ENCODE measurements at regions not wholly inside any gene's neighbourhood (a gene's known extent, or its start where the extent isn't known, plus 50 kb on each side); places are given as distances from the start of the nearest gene placed in this dataset.

DNA sequence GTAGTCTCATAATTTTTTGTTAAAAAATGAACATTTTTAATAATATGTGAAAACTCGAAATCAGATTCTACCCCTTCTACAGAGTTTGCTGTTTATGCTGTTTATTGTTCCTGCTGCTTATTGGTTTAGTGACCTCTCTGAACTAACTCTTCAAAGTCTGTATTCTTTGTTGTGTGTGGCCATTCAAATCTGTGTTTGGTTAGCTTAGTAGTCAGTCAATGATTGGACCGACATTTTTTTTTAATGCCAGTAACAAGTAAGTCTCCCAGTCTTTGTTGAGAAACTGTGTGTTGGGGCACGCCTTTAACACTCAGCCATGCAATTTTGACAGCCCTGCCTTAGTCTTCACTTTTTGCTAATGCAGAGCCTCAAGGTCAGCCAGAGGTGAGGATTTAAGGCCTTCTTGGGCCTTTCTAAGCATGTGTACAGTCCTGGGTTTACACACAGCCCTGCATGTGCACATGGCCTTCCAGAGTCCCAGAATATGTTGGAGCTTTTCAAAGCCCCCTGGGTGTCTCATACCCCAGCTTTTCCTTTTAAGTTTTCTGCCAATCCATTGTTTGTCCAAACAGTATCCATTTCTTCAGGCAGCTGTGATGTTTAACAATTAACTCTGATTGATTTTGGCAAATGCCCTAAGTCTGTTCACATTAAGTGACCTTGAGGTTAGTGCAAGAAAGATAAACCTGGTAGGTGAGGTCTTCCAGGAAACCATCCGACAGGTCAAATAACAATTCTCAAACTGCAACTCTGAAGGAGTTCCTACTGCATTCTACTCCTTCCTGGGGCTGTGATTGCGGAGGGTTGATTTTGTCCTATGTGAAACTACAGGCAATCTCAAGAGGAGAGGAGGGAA lies 389.3 kb downstream of the PMP22 start:
- TF ChIP-seq, protein P1, sequence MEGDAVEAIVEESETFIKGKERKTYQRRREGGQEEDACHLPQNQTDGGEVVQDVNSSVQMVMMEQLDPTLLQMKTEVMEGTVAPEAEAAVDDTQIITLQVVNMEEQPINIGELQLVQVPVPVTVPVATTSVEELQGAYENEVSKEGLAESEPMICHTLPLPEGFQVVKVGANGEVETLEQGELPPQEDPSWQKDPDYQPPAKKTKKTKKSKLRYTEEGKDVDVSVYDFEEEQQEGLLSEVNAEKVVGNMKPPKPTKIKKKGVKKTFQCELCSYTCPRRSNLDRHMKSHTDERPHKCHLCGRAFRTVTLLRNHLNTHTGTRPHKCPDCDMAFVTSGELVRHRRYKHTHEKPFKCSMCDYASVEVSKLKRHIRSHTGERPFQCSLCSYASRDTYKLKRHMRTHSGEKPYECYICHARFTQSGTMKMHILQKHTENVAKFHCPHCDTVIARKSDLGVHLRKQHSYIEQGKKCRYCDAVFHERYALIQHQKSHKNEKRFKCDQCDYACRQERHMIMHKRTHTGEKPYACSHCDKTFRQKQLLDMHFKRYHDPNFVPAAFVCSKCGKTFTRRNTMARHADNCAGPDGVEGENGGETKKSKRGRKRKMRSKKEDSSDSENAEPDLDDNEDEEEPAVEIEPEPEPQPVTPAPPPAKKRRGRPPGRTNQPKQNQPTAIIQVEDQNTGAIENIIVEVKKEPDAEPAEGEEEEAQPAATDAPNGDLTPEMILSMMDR (IDR thresholded peaks at IDR 0.05; ENCODE audit: poor library complexity): no peak
- no peak for TF ChIP-seq EZH2 (IDR thresholded peaks at IDR 0.05; ENCODE audit: borderline replicate concordance)
- TF ChIP-seq EZH2phosphoT487 (IDR thresholded peaks at IDR 0.05; ENCODE audit: low read depth, severe bottlenecking, unreplicated experiment): no peak
- no peak overlapping the region for H3K4me2 ChIP-seq
- no peak overlapping the region for H2AFZ ChIP-seq
- H3K79me2 ChIP-seq: no peaks in the 10 kb centered on the region
- DNase-seq (ENCODE audit: low spot score): no peak
- no peaks in the 10 kb centered on the region for H3K4me1 ChIP-seq (ENCODE audit: insufficient read depth)
- no peaks in the 10 kb centered on the region for H3K27me3 ChIP-seq
- H3K9me3 ChIP-seq (ENCODE audit: low read depth): no peaks in the 10 kb centered on the region
- no peaks in the 10 kb centered on the region for H3K36me3 ChIP-seq (replicated peaks; ENCODE audit: insufficient read depth, low read depth)
- 80% methylated on average over 5 of the region's 5 CpGs for WGBS (ENCODE audit: low lambda C conversion rate, missing lambda C conversion rate)
- H3K9me2 ChIP-seq (replicated peaks; ENCODE audit: insufficient read depth): no peaks in the 10 kb centered on the region
- H3K4me3 ChIP-seq: no peak overlapping the region
- no peaks in the 10 kb centered on the region for H4K20me1 ChIP-seq (ENCODE audit: insufficient read depth, poor library complexity, severe bottlenecking)
- H3K27ac ChIP-seq: no peak overlapping the region

GRCh38 chr17:14873996-14874395 lies 391.1 kb downstream of the PMP22 start:
- no peaks in the 10 kb centered on the region for H3K79me2 ChIP-seq
- WGBS (ENCODE audit: low lambda C conversion rate, missing lambda C conversion rate): 61% methylated on average over 4 of the region's 4 CpGs
- no peaks in the 10 kb centered on the region for H3K36me3 ChIP-seq (replicated peaks; ENCODE audit: insufficient read depth, low read depth)
- H4K20me1 ChIP-seq (ENCODE audit: insufficient read depth, poor library complexity, severe bottlenecking): no peaks in the 10 kb centered on the region
- TF ChIP-seq, protein P1 (IDR thresholded peaks at IDR 0.05; ENCODE audit: poor library complexity): no peak
- TF ChIP-seq EZH2phosphoT487 (IDR thresholded peaks at IDR 0.05; ENCODE audit: low read depth, severe bottlenecking, unreplicated experiment) (no peak), EZH2 (IDR thresholded peaks at IDR 0.05; ENCODE audit: borderline replicate concordance) (no peak)
- no peak overlapping the region for H3K4me2 ChIP-seq
- H3K4me1 ChIP-seq (ENCODE audit: insufficient read depth): no peaks in the 10 kb centered on the region
- no peak overlapping the region for H2AFZ ChIP-seq
- H3K4me3 ChIP-seq: no peak overlapping the region
- no peak overlapping the region for H3K27ac ChIP-seq
- DNase-seq (ENCODE audit: low spot score): no peak
- no peaks in the 10 kb centered on the region for H3K9me2 ChIP-seq (replicated peaks; ENCODE audit: insufficient read depth)
- no peaks in the 10 kb centered on the region for H3K9me3 ChIP-seq (ENCODE audit: low read depth)
- H3K27me3 ChIP-seq: no peaks in the 10 kb centered on the region

- TF ChIP-seq EZH2phosphoT487 (IDR thresholded peaks at IDR 0.05; ENCODE audit: low read depth, severe bottlenecking, unreplicated experiment) (no peak), EZH2 (IDR thresholded peaks at IDR 0.05; ENCODE audit: borderline replicate concordance) (no peak)
- TF ChIP-seq, protein P1 (IDR thresholded peaks at IDR 0.05; ENCODE audit: poor library complexity): no peak
- Histone ChIP-seq H3K36me3 (replicated peaks; ENCODE audit: insufficient read depth, low read depth) (no peaks in the 10 kb centered on the region), H3K9me3 (ENCODE audit: low read depth) (no peaks in the 10 kb centered on the region), H2AFZ (no peak overlapping the region), H3K27me3 (no peaks in the 10 kb centered on the region), H3K4me1 (ENCODE audit: insufficient read depth) (no peaks in the 10 kb centered on the region), H3K79me2 (no peaks in the 10 kb centered on the region), H3K9me2 (replicated peaks; ENCODE audit: insufficient read depth) (no peaks in the 10 kb centered on the region), H3K27ac (no peak overlapping the region), H3K4me2 (no peak overlapping the region), H4K20me1 (ENCODE audit: insufficient read depth, poor library complexity, severe bottlenecking) (no peaks in the 10 kb centered on the region), H3K4me3 (no peak overlapping the region)
- no peak for DNase-seq (ENCODE audit: low spot score)
- WGBS (ENCODE audit: low lambda C conversion rate, missing lambda C conversion rate): 93% methylated on average over 3 of the region's 3 CpGs
Observed at GRCh38 chr17:14873540-14873939, 391.6 kb downstream of the PMP22 start.

Measured in hepatocyte (in vitro differentiated cells).